ENCODE measurements at regions not wholly inside any gene's neighbourhood (a gene's known extent, or its start where the extent isn't known, plus 50 kb on each side); places are given as distances from the start of the nearest gene placed in this dataset.

DNA sequence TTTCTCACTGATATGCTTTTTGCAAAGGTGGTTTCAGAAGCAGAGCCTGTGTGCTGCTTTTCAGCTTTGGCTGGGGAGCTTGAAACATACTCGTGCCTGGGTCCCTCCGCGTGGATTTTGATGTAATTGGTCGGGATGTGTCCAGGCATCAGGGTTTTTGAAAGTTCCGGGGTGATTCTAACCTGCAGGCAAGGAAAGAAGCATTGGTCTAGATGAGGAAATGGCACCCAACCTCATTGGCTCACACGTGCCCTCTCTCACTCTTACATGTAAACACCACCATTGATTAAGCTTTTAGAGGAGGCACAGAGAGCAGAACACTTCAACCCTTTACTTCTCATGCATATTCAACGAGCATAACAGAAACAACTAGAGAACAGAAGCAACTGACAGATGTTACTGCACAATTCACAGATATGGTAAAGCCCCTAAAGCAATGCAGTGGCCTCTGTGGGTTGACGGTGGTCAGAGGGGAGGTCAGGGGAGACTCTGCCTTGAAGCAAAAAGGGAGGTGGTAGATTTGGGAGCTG lies 112.1 kb downstream of the TLR5 start:
- no peak overlapping the region for H3K27ac ChIP-seq

DNA sequence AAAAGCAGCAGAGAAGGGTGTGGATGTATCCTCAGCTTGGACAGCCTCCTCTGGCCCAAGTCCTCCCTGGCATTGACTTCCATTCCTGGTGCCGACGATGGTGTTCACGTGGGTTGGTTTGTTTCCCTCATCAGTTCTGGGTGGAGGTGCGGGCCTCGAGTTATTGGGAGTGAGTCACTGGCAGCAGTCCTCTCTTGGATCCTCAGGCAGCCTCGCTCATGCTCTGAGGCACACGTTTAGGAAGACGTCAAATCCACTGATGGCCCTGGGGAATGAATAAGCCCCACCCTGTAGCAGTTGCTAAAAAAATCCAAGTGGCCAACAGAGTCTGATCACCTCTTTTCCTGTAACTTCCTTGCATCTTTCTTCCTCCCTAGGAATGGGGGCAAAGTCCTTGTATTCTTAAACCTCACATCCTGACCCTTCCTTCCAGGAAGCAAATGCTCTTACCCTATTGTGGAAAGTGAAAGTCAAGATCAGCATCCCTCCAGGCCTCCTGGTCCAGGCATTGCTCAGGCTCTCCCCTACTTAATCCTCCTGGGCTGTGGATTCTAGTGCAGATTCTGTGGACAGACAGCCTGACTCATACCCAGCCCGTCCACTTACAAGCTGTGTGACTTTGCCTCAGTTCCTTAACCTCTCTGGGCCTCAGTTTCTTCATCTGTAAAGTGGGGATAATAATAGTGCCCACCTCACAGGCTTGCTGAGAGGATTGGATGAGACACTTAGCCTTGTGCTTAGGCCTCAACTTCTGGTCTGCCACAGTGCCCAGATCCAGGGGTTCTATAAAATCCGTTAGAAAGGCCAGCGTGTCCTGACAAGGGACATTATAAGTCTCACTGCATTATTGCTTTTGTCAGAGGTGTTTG lies 111.1 kb downstream of the TLR5 start:
- H3K27ac ChIP-seq: no peak overlapping the region
- TF ChIP-seq, protein P1, sequence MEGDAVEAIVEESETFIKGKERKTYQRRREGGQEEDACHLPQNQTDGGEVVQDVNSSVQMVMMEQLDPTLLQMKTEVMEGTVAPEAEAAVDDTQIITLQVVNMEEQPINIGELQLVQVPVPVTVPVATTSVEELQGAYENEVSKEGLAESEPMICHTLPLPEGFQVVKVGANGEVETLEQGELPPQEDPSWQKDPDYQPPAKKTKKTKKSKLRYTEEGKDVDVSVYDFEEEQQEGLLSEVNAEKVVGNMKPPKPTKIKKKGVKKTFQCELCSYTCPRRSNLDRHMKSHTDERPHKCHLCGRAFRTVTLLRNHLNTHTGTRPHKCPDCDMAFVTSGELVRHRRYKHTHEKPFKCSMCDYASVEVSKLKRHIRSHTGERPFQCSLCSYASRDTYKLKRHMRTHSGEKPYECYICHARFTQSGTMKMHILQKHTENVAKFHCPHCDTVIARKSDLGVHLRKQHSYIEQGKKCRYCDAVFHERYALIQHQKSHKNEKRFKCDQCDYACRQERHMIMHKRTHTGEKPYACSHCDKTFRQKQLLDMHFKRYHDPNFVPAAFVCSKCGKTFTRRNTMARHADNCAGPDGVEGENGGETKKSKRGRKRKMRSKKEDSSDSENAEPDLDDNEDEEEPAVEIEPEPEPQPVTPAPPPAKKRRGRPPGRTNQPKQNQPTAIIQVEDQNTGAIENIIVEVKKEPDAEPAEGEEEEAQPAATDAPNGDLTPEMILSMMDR (conservative IDR thresholded peaks at IDR 0.05; ENCODE audit: low read depth): no peak
- peak; percentile 11 for DNase-seq (ENCODE audit: low spot score)
- POLR2A ChIA-PET (ENCODE audit: low non-redundant PET): no interaction called here
- CTCF ChIA-PET: no interaction called here

More for the DNA sequence above, 112.1 kb downstream of the TLR5 start:
- TF ChIP-seq, protein P1 (conservative IDR thresholded peaks at IDR 0.05; ENCODE audit: low read depth): no peak
- CTCF ChIA-PET: no interaction called here
- POLR2A ChIA-PET (ENCODE audit: low non-redundant PET): no interaction called here
- no peak for DNase-seq (ENCODE audit: low spot score)

DNA sequence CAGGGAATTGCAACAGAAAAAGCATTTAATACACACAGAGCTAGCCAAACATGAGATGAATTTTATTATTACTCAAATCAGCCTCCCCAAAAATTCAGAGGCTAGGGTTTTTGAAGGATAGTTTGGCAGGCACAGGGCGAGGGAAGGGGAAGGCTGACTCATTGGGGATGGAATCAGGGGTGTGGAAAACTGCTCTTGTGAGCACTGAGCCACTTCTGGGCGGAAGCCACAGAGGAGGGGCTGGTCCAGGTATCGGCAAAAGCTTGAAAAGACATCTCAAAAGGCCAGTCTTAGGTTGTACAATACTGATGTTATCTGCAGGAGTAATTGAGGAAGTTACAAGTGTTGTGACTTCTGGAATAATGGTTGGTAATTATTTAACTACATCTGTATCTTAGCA lies 109.4 kb downstream of the TLR5 start:
- no peak overlapping the region for H3K27ac ChIP-seq
- ChIA-PET POLR2A (ENCODE audit: low non-redundant PET) (no interaction called here), CTCF (interaction anchor here (0.6 to 1.0 kb wide), 2 partner anchors 22 to 180 kb away, joined by 3 to 5 read pairs; no protein-coding TSS in a partner anchor)
- TF ChIP-seq, protein P1 (conservative IDR thresholded peaks at IDR 0.05; ENCODE audit: low read depth): no peak
- DNase-seq (ENCODE audit: low spot score): peak; percentile 49

DNA sequence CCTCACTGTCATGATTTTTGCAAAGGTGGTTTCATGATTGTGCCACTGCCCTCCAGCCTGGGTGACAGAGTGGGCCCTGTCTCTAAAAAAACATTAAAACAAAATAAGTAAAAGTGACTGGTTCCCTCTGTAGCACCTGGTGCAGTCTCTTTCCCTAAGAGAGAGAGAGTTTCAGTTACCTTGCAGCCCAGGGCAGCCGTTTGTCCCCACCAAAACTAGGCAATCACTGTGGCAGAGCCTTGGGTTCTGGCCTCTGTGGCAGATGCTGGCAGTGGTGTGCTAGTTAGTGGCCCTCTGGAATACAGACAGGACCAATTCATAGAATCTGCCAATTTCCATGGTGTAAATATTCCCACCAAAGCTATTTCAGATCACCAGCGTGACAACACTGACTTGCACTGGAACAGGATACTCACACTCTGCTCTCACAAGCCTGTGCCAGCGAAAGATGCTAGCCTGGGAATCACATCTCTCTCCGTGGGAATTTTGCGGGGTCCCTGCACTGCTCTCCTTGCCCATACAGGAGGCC lies 108.7 kb downstream of the TLR5 start:
- TF ChIP-seq, protein P1 (conservative IDR thresholded peaks at IDR 0.05; ENCODE audit: low read depth): no peak
- POLR2A ChIA-PET (ENCODE audit: low non-redundant PET): no interaction called here
- no peak overlapping the region for H3K27ac ChIP-seq
- CTCF ChIA-PET: interaction anchor here (0.6 to 1.0 kb wide), 2 partner anchors 22 to 293 kb away, joined by 3 to 5 read pairs; no protein-coding TSS in a partner anchor
- no peak for DNase-seq (ENCODE audit: low spot score)

DNA sequence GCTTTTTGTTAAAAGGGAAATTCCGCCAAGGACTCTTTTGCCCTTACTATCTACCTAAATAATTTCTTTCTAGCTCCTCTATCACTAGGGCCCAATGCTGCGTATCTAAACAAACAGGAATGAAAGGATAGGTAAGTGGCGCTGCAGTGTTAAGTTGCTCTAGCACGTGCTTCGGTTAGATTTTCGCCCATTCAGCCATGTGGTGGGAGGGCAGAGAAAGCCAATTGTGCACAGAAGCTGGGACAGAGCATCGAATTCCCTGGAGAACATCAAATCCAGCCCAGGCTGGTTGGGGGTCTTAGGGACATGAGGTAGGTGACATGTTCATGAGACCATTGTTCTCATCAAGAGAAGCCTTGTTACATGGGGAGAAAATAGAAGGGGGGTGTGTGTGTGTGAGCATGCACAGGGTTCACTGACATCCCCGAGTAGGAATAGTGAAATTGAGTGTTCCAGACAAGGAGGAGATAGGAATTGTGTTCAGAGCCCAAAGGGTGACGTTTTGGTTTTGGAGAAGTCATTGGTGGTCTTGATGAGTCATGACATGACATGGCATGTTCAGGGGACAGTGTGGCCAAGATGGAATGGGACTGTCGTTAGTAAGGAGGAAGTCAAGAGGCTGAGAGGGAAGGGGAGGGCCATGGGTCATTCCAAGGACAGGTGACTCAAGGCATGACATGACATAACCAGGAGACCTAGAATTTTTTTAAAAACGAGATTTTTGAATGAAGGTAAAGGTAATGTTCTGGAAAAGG lies 107.1 kb downstream of the TLR5 start:
- TF ChIP-seq, protein P1 (conservative IDR thresholded peaks at IDR 0.05; ENCODE audit: low read depth): no peak
- CTCF ChIA-PET: no interaction called here
- POLR2A ChIA-PET (ENCODE audit: low non-redundant PET): no interaction called here
- no peak for DNase-seq (ENCODE audit: low spot score)
- no peak overlapping the region for H3K27ac ChIP-seq

DNA sequence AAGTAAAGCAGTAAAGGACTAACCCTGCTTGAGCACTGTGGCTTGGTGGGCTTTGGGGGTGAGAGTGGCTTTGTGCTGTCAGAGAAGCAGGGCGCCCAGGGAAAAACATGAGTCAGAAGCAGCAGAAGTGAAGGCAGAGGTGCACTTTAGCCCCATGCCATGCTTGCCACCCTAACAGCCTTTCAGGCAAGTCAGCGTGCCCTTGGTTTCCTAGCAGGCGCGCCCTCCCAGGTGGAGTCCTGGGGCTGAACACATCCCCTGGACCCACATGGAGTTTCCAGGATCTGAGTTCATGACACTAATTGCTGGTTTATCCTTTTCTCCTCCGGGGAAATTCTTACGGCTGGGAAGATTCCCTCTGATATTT lies 106.6 kb downstream of the TLR5 start:
- POLR2A ChIA-PET (ENCODE audit: low non-redundant PET): no interaction called here
- TF ChIP-seq, protein P1 (conservative IDR thresholded peaks at IDR 0.05; ENCODE audit: low read depth): no peak
- no peak for DNase-seq (ENCODE audit: low spot score)
- H3K27ac ChIP-seq: no peak overlapping the region
- CTCF ChIA-PET: no interaction called here
